ENCODE measurements at regions not wholly inside any gene's neighbourhood (a gene's known extent, or its start where the extent isn't known, plus 50 kb on each side); places are given as distances from the start of the nearest gene placed in this dataset.

- TF ChIP-seq CTCF (IDR thresholded peaks at IDR 0.05; ENCODE audit: low read depth, low read length): no peak
- no peak overlapping the region for H3K4me3 ChIP-seq (ENCODE audit: low read depth, low read length)
These were observed 308.3 kb upstream of the SEMA6D start for GRCh38 chr15:47409038-47409437.

DNA sequence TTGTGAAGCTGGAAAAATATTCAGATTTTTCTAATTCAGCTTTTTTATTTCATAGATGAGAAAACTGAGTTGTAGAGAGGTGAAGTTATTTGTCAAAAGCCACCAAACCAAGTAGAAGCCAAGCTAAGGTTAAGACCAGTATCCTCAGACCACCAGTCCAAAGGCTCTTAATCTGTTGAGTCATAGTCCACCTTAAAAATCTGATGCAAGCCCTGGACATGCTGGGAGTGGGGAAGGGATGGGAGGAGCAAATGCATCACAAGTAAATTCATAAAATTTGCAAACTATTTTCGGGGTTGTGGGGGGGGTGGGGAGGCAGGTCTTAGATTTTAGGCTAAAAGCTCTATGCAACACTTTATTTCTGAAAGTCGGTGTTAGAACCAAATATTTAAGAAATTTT lies 307.7 kb upstream of the SEMA6D start:
- no peak for TF ChIP-seq CTCF (IDR thresholded peaks at IDR 0.05; ENCODE audit: low read depth, low read length)
- no peak overlapping the region for H3K4me3 ChIP-seq (ENCODE audit: low read depth, low read length)

GRCh38 chr15:47410247-47410646 lies 307.1 kb upstream of the SEMA6D start:
- H3K4me3 ChIP-seq (ENCODE audit: low read depth, low read length): no peak overlapping the region
- no peak for TF ChIP-seq CTCF (IDR thresholded peaks at IDR 0.05; ENCODE audit: low read depth, low read length)

- no peak for TF ChIP-seq CTCF (IDR thresholded peaks at IDR 0.05; ENCODE audit: low read depth, low read length)
- no peak overlapping the region for H3K4me3 ChIP-seq (ENCODE audit: low read depth, low read length)
These were observed 305.6 kb upstream of the SEMA6D start for GRCh38 chr15:47411733-47412132.

GRCh38 chr15:47412136-47412535 lies 305.2 kb upstream of the SEMA6D start:
- TF ChIP-seq CTCF (IDR thresholded peaks at IDR 0.05; ENCODE audit: low read depth, low read length): no peak
- no peak overlapping the region for H3K4me3 ChIP-seq (ENCODE audit: low read depth, low read length)

GRCh38 chr15:47412802-47413201 lies 304.5 kb upstream of the SEMA6D start:
- no peak for TF ChIP-seq CTCF (IDR thresholded peaks at IDR 0.05; ENCODE audit: low read depth, low read length)
- H3K4me3 ChIP-seq (ENCODE audit: low read depth, low read length): no peak overlapping the region

- no peak for TF ChIP-seq CTCF (IDR thresholded peaks at IDR 0.05; ENCODE audit: low read depth, low read length)
- H3K4me3 ChIP-seq (ENCODE audit: low read depth, low read length): no peak overlapping the region
These were observed 303.1 kb upstream of the SEMA6D start for GRCh38 chr15:47414207-47414606.

Data from WI38 (cell line).